ENCODE measurements at regions not wholly inside any gene's neighbourhood (a gene's known extent, or its start where the extent isn't known, plus 50 kb on each side); places are given as distances from the start of the nearest gene placed in this dataset.

DNA sequence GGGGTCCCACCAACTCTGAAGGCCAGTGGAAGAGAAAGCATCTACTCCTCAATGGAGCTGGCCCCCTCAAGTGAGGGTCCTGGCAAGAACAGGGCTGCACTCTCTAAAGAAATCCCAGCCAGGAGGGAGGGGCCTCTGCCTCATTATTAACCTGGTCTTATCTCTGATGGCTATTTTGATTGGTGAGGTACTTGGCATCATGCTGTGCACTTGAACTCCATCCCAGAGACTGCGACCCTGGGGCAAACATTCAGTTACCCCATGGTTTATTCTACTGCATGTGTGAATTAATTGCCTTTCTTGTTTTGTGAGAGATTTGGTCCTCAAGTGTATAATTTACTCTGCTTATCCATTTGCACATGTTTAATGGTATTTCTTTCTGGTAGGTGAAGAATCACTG is 55.0 kb upstream of the ETV3 start:
- TF ChIP-seq TCF7 (CRISPR knock-in tag; IDR thresholded peaks at IDR 0.05; ENCODE audit: low read depth) (no peak), JUN (CRISPR knock-in tag; IDR thresholded peaks at IDR 0.05) (no peak)
- TF ChIP-seq, protein P1, sequence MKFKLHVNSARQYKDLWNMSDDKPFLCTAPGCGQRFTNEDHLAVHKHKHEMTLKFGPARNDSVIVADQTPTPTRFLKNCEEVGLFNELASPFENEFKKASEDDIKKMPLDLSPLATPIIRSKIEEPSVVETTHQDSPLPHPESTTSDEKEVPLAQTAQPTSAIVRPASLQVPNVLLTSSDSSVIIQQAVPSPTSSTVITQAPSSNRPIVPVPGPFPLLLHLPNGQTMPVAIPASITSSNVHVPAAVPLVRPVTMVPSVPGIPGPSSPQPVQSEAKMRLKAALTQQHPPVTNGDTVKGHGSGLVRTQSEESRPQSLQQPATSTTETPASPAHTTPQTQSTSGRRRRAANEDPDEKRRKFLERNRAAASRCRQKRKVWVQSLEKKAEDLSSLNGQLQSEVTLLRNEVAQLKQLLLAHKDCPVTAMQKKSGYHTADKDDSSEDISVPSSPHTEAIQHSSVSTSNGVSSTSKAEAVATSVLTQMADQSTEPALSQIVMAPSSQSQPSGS (CRISPR knock-in tag; IDR thresholded peaks at IDR 0.05; ENCODE audit: borderline replicate concordance, low read depth), result no peak
- TF ChIP-seq, protein P2, sequence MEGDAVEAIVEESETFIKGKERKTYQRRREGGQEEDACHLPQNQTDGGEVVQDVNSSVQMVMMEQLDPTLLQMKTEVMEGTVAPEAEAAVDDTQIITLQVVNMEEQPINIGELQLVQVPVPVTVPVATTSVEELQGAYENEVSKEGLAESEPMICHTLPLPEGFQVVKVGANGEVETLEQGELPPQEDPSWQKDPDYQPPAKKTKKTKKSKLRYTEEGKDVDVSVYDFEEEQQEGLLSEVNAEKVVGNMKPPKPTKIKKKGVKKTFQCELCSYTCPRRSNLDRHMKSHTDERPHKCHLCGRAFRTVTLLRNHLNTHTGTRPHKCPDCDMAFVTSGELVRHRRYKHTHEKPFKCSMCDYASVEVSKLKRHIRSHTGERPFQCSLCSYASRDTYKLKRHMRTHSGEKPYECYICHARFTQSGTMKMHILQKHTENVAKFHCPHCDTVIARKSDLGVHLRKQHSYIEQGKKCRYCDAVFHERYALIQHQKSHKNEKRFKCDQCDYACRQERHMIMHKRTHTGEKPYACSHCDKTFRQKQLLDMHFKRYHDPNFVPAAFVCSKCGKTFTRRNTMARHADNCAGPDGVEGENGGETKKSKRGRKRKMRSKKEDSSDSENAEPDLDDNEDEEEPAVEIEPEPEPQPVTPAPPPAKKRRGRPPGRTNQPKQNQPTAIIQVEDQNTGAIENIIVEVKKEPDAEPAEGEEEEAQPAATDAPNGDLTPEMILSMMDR (IDR thresholded peaks at IDR 0.05), result no peak
- TF ChIP-seq, protein P3, sequence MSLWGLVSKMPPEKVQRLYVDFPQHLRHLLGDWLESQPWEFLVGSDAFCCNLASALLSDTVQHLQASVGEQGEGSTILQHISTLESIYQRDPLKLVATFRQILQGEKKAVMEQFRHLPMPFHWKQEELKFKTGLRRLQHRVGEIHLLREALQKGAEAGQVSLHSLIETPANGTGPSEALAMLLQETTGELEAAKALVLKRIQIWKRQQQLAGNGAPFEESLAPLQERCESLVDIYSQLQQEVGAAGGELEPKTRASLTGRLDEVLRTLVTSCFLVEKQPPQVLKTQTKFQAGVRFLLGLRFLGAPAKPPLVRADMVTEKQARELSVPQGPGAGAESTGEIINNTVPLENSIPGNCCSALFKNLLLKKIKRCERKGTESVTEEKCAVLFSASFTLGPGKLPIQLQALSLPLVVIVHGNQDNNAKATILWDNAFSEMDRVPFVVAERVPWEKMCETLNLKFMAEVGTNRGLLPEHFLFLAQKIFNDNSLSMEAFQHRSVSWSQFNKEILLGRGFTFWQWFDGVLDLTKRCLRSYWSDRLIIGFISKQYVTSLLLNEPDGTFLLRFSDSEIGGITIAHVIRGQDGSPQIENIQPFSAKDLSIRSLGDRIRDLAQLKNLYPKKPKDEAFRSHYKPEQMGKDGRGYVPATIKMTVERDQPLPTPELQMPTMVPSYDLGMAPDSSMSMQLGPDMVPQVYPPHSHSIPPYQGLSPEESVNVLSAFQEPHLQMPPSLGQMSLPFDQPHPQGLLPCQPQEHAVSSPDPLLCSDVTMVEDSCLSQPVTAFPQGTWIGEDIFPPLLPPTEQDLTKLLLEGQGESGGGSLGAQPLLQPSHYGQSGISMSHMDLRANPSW (CRISPR knock-in tag; conservative IDR thresholded peaks at IDR 0.05; ENCODE audit: low read depth), result no peak

Measured in WTC11 (cell line).